Stimulated activated CD8-positive, alpha-beta memory T cell treated with anti-CD3 and anti-CD28 coated beads, Interleukin-4, amount 100 ng/mL, for 1 hour (primary cell): ENCODE measurements at regions not wholly inside any gene's neighbourhood (a gene's known extent, or its start where the extent isn't known, plus 50 kb on each side); places are given as distances from the start of the nearest gene placed in this dataset.
A peak's percentile ranks its signal among the peaks of the same experiment; 100 is the strongest.

Source experiments
- DNase-seq, 2 donors: peaks; one replicate each; pipeline ENCODE4 v3.0.0-alpha.2; 2020; ENCODE audit warnings: low read depth in 2 of 2, low spot score in 1 of 2

DNA sequence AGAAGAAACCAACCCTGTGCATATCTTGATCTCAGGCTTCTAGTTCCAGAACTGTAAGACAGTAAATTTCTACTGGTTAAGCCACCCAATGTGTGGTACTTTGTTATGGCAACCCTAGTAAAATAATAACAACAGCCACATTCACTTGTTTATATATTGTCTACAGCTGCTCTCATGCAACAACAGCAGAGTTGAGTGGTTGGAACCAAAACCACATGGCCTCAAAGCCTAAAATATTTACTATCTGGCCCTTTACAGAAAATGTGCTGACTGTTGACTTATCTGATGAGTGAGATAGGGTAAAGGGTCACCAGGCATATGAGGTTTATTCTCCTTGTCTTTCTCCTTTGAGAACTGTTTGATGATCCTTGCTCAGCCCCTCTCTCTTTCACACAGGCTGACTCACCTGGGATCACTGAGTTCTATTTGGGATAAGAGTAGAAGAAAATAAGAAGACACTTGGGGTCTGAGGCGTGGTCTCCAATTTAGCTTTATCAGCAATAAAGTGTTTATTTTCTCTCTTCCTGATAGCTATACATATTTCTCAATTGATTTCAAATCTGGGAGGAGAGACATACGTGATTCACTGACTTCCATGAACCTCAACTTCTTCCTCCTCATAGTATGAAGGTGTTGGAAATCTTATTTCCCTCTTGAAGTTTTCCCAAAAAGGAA, 227.5 kb upstream of the STARD13 start:
- no peak for DNase-seq

DNA sequence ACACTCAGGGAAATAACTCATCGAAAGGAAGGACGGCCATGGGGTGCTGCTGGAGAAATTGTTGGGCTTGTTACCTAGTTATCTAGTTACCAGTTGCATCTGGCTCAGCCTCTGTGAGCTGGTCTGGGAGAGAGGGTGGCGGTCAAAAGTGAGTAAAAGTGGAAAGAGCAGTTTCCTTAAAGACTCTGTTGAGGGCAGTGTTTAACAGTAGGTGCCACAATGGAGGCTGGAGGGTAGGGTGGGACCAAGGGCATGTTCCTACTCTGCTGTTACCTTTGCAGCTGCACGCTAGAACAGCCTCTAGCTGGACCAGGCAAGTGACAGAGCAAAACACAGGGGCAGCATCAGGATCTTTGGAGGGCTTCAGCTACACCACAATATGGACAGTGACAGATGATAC, 228.8 kb upstream of the STARD13 start:
- DNase-seq, result no peak

DNA sequence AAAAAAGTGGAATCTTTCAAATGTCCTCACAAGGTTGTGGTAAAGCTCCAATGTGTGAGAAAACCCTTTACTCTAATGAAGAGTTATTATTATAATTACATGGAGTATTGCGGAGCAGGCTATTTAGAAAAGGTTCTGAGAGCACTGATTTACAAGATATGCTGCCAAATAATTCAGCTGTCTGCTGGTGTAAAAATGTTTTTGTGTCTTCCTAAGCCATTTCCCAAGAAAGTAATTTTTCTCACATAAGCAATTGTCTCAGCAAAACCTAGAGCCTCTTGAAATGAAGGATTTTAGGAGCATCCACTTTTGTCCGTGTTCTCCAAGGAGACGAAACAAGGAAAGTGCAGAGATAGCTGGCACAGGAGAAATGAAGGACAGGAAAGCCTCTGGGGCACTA, 229.6 kb upstream of the STARD13 start:
- DNase-seq, result no peak

DNA sequence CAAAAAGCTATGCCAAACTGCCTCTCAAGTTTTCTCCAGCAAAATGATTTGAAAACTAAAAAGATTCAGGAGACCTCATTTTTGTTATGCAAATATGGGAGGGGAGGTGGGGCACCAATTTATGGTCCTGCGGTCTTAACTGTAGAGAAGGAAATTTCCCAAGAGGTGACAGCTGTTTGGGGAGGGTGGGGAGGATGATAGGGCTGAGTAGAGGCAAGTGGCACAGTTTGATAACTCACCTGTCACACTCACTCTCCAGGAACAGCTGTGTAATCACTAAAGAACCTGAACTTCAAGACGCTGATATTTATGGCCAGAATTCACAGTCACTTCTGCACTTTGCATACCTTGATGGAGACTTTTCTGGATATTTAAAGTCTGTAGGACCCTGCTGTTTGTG, 232.9 kb upstream of the STARD13 start:
- no peak for DNase-seq

DNA sequence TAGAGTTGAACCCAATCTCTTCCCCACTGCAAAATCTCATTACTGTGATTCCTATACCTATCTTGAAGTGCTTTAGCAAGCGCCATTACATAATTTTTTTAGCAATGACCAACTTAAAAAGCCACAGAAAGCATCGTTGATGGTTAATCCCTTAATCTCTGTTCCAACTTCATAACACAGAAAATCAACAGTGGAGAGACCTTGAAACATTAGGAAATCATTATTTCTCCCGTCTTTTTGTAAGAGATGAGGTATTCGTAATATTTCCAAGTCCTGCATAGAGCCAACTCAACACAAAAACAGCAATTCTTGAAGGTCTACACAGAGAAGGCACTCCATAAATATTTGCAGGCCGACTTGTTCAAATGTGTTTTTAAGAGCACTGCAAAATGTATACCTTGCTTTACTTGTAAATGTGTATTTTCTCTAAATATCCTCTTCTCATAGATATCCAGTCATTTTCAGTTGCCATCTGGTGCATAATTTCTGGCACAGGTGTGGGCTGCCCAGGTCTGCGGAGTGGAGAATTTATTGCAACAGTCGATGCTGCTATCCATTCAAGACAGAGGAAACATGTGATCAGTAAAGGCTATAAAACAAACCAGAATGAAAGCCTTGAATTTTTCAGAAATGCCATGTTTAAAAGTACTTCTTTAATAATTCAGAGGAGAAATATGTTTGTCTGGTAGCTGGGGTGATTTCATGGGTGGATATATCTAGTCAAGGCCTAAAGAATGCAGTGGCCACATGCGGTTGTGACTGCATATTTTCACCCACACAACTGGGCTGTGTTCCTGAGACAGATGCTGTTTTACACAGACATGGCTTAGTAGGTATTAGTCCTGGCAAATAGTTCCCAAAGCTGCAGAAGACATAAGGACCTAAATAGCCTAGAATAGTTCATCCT, 234.3 kb upstream of the STARD13 start:
- DNase-seq, result no peak

GRCh38 chr13:33520468-33520839, 234.9 kb upstream of the STARD13 start:
- no peak for DNase-seq

- no peak for DNase-seq
Measured at GRCh38 chr13:33524086-33524485, 238.5 kb upstream of the STARD13 start.

- no peak for DNase-seq
Measured at GRCh38 chr13:33525763-33526162, 240.2 kb upstream of the STARD13 start.

GRCh38 chr13:33526718-33527117, 241.2 kb upstream of the STARD13 start:
- no peak for DNase-seq

DNA sequence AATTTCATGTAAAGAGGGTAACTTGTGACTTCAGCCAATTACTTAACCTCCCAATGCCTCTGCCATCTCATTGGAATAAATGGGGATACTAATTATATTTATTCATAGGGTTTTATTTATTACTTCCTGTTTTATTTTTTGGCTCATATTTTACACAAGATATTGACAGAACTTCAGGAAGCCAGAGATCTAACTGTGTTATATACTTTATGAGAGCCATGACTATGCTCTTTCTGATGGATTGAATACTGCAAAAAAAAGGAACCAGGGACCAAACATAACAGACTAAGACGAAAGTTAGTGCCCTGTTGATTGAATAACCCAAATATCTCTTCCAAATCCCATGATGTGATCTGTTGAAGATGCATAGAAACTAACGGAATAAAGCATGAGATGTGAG, 243.3 kb upstream of the STARD13 start:
- no peak for DNase-seq

DNA sequence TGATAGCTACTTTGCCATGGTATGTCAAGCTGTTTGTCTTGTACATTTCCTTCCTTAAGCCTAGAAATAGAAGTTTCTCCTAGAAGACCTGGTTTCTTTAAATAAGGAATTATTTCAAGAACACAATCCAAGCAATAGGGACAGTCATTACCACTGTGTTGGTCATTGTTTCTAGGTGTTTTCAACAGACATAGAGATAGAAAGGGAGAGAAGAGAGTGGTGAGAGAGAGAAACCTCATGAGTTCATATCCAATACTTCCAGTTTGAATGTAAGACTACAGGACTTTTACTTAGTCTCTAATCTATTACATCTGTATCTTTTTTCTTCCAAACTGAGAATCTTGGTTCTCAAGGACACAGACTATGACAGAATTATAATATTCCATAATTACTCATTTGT, 245.9 kb upstream of the STARD13 start:
- DNase-seq, result no peak

DNA sequence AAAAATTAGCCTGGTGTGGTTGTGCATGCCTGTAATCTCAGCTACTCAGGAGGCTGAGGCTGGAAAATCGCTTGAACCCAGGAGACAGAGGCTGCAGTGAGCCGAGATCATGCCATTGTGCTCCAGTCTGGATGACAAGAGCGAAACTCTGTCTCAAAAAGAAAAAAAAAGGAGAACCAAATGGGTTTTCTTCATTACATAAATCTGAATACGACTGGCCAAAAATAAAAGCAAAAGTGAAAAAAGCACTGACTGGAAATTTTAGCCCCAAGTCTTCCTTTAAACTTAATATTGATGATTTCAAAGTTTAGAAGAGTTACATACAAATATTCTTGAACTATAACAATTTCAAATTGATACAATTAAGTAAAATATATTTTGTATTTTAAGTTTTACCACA, 249.5 kb upstream of the STARD13 start:
- DNase-seq, result no peak

GRCh38 chr13:33536601-33537000, 251.0 kb upstream of the STARD13 start:
- DNase-seq, result no peak

- no peak for DNase-seq
Measured at GRCh38 chr13:33537026-33537425, 251.5 kb upstream of the STARD13 start.

DNA sequence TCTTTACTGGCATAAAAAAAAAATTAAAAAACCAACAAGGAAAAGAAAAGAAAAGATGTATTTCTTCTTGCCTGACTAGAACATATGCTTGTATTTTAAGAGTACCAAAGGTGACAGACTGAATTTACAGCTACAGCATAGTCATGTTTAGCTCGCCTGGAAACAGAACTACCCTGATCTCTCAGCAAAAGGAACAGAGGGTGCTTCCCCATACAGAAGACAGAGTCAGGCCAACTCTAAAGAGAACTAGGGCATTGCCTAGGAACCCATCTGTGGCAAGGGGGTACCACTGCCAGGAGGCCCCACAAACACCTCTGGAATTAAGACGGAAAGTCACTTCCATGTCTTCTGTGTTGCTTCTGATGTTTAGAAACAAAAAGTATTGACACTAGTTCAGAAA, 252.1 kb upstream of the STARD13 start:
- no peak for DNase-seq

- DNase-seq, result no peak
Measured at GRCh38 chr13:33541456-33541855, 255.9 kb upstream of the STARD13 start.

DNA sequence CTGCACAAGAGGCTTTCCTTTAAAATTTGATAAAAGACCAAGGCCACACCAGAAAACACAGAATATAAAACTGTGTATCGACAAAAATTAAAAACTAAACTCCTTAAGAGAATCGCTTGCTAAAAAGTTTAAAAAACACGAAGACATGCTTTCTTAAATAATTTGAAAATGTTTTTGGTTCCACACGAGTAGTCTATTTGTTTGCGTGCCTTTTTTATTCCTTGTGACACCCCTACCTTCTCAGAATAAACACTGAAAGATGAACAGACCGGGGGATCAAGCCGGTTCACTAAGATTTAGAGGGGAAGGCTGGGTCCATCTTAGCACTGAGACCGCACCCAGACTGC, 256.4 kb upstream of the STARD13 start:
- DNase-seq, result no peak

DNA sequence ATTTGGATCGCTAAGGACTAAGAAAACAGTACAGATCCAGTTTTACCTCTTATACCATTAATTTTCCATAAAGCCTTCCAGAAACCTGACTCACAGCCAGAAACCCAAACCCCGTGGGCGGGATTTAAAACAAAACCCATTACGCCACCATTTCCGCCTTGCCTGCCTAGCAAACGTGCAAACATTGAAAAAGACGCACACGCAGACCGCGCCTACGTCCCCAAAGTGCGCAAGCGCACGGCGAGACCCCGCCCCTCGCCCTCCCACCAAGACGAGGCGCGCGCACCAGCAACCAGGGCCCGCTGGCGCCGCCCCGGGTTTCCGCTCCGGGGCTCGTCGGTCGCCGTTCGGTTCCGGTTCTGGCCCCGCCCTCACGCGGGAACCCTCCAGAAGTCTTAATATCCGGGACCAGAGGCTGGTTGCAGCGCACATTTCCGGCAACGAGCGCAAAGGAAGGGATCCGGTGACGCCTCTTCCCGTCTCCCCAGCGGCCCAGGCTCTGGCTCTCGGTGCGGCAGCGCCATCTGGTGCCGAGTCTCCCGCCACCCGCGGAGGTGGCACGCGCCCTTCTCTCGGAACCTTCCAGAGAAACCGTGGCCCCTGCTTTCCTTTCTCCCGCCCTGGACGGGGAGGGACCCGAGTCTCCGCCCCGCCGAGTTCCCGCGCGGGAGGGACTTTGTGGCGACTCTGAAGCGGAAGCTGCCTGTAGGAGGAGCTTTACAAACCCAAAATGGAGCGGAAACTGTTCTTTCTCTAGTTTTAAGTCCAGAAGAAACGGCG, 256.9 kb upstream of the STARD13 start:
- DNase-seq, result peak; percentile 95 to 97

DNA sequence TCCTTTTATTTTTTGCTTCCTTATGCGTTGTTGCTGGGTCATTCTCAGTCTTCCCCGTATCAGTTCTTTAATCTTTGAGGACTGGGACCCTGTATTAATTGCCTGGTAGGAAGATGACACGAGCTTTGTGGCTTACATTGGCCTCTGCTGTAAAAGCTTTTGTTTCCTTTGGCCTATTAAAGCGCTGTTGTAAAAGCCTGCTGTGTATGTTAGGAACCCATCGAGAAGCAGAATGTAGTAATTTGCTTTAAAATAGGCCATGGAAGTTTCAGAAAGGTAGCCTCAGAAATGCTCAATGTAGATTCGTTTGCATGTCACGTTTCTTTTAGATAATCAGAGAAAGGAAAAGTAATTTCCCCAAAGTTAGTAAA, 257.5 kb upstream of the STARD13 start:
- no peak for DNase-seq

- DNase-seq, result no peak
Measured at GRCh38 chr13:33543631-33544265, 258.2 kb upstream of the STARD13 start.

GRCh38 chr13:33544308-33544707, 258.8 kb upstream of the STARD13 start:
- no peak for DNase-seq

GRCh38 chr13:33545492-33545891, 259.9 kb upstream of the STARD13 start:
- no peak for DNase-seq
